Posterior vena cava (tissue), 2 donors: ENCODE measurements at regions not wholly inside any gene's neighbourhood (a gene's known extent, or its start where the extent isn't known, plus 50 kb on each side); places are given as distances from the start of the nearest gene placed in this dataset.

Experiments
- DNase-seq: peaks from one replicate; pipeline ENCODE4 v3.0.0-alpha.2; 2020; ENCODE audit warnings: low spot score
- intact Hi-C, 2 donors: fragments of 100-400 bp; cut with DNase I; formaldehyde crosslinking; loops; one replicate each; pipeline versions ENCODE4 v1.14.1 to v1.14.2; 2022 to 2023
- donor health status: DM: yes; HTN: yes; CAD: no.
- donor health status: DM: yes; HTN: yes; CAD: no.

GRCh38 chr1:11338284-11338924 is 65.4 kb downstream of the UBIAD1 start:
- DNase-seq, result no peak
- intact Hi-C loops, result loop anchor here in 1 of 2 donors (10.0 kb wide), 1 partner anchor 306 kb away; no protein-coding TSS in a partner anchor

GRCh38 chr1:11339346-11340232 is 66.6 kb downstream of the UBIAD1 start:
- intact Hi-C loops, result loop anchor here (2.0 to 10.0 kb wide), 2 partner anchors 71 to 305 kb away; no protein-coding TSS in a partner anchor
- no peak for DNase-seq

- no peak for DNase-seq
- intact Hi-C loops, result loop anchor here in 1 of 2 donors (2.0 kb wide), 1 partner anchor 71 kb away; no protein-coding TSS in a partner anchor
These were observed 67.2 kb downstream of the UBIAD1 start for GRCh38 chr1:11340233-11340632.

- DNase-seq, result no peak
- intact Hi-C loops, result loop anchor here in 1 of 2 donors (2.0 kb wide), 1 partner anchor 73 kb away; no protein-coding TSS in a partner anchor
These were observed 69.0 kb downstream of the UBIAD1 start for GRCh38 chr1:11341901-11342552.

GRCh38 chr1:11342621-11343032 is 69.6 kb downstream of the UBIAD1 start:
- intact Hi-C loops, result no loop called here
- no peak for DNase-seq

- DNase-seq, result no peak
- intact Hi-C loops, result no loop called here
These were observed 73.1 kb downstream of the UBIAD1 start for GRCh38 chr1:11345971-11346715.

- intact Hi-C loops, result no loop called here
- no peak for DNase-seq
These were observed 77.3 kb downstream of the UBIAD1 start for GRCh38 chr1:11350265-11350664.

- DNase-seq, result no peak
- intact Hi-C loops, result no loop called here
These were observed 79.2 kb downstream of the UBIAD1 start for GRCh38 chr1:11352058-11352715.

- no peak for DNase-seq
- intact Hi-C loops, result no loop called here
These were observed 80.1 kb downstream of the UBIAD1 start for GRCh38 chr1:11352816-11353799.

- intact Hi-C loops, result no loop called here
- no peak for DNase-seq
These were observed 82.0 kb downstream of the UBIAD1 start for GRCh38 chr1:11354893-11355553.

- intact Hi-C loops, result no loop called here
- DNase-seq, result no peak
These were observed 82.8 kb downstream of the UBIAD1 start for GRCh38 chr1:11355559-11356475.

- intact Hi-C loops, result no loop called here
- DNase-seq, result no peak
These were observed 84.3 kb downstream of the UBIAD1 start for GRCh38 chr1:11357276-11357675.

GRCh38 chr1:11358984-11359383 is 86.0 kb downstream of the UBIAD1 start:
- intact Hi-C loops, result no loop called here
- DNase-seq, result no peak

- intact Hi-C loops, result no loop called here
- no peak for DNase-seq
These were observed 89.6 kb downstream of the UBIAD1 start for GRCh38 chr1:11362547-11363021.

GRCh38 chr1:11364170-11364569 is 91.2 kb downstream of the UBIAD1 start:
- DNase-seq, result no peak
- intact Hi-C loops, result no loop called here
